Activated naive CD8-positive, alpha-beta T cell treated with anti-CD3 and anti-CD28 coated beads, Interleukin-2, amount 10 ng/mL, durations not matched to agents 7 days and 5 days (primary cell): ENCODE measurements at regions not wholly inside any gene's neighbourhood (a gene's known extent, or its start where the extent isn't known, plus 50 kb on each side); places are given as distances from the start of the nearest gene placed in this dataset.

Source experiments
- ATAC-seq: fragments of 150-1000 bp; cut with Tn5 transposase; one replicate; pipeline ENCODE4 v1.10.0; 2021; ENCODE audit warnings: low read depth, moderate library complexity
- POLR2A ChIA-PET: fragments of 350-600 bp; sonication (Branson Sonifier 250); formaldehyde crosslinking; loops from one replicate; lab custom pipeline; 2021; ENCODE audit warnings: antibody characterized with exemption; lab: Charles Lee
- DNase-seq: peaks from one replicate; pipeline ENCODE4 v3.0.0; 2021
- H3K27ac Mint-ChIP-seq: one replicate; pipeline ENCODE4 v1.8.0; 2022; ENCODE audit warnings: mild to moderate bottlenecking, mixed read lengths
- H3K27me3 Mint-ChIP-seq: one replicate; pipeline ENCODE4 v1.8.0; 2022; ENCODE audit warnings: mild to moderate bottlenecking, moderate library complexity, mixed read lengths
- H3K36me3 Mint-ChIP-seq: one replicate; pipeline ENCODE4 v1.8.0; 2021; ENCODE audit warnings: mild to moderate bottlenecking, mixed read lengths
- H3K4me1 Mint-ChIP-seq: one replicate; pipeline ENCODE4 v1.8.0; 2021; ENCODE audit warnings: mixed read lengths
- H3K4me3 Mint-ChIP-seq: one replicate; pipeline ENCODE4 v1.8.0; 2022; ENCODE audit warnings: mild to moderate bottlenecking, moderate library complexity, mixed read lengths
- H3K9me3 Mint-ChIP-seq: one replicate; pipeline ENCODE4 v1.8.0; 2021; ENCODE audit warnings: mixed read lengths

DNA sequence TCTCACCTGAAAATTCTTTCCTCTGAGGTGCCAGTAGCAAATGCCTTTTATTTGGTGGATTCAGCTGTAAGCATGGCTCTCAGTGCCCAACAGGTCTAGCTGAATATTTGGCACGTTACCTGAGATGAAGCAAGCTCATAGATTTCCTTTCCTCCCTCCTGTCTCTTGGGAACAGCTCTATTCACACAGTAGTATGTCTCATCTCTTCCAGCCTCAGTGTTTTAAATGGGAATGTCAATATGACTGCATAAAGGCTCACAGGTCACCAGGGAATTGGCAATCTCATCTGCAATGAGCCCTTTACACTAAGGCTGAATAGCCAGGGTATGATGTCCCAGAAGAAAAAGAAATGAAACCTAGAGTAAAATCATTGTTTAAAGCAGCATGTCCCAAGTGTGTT lies 733.5 kb downstream of the NTRK3 start:
- H3K27me3 Mint-ChIP-seq: peaks cover 2% of the 10 kb centered on the region
- no peak for ATAC-seq

DNA sequence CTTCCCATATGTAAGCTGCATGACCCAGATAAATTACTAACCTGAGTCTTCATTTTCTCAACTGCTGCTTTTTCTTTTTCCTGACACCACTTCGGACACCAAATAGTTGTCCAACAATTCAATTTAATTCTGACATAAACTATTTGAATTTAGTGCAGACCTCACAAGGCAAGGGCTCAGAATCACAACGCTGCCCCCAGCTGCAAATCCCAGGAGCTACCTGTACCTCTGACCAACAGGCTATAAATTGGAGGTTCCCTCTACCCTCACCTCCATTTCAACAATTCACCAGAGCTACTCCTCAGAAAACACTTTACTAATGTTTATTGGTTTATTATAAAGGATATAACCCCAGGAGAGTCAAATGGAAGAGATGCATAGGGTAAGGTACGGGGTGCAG lies 737.6 kb downstream of the NTRK3 start:
- Mint-ChIP-seq H3K27me3 (peaks cover 2% of the 10 kb centered on the region), H3K36me3 (no peaks in the 10 kb centered on the region), H3K4me3 (no peak overlapping the region), H3K9me3 (peaks cover 3% of the 10 kb centered on the region), H3K27ac (no peak overlapping the region), H3K4me1 (no peaks in the 10 kb centered on the region)
- POLR2A ChIA-PET: no interaction called here
- DNase-seq (no peak), ATAC-seq (no peak)

More for the DNA sequence above, 733.5 kb downstream of the NTRK3 start:
- no peaks in the 10 kb centered on the region for H3K36me3 Mint-ChIP-seq
- POLR2A ChIA-PET: no interaction called here
- peaks cover 8% of the 10 kb centered on the region for H3K9me3 Mint-ChIP-seq
- H3K4me3 Mint-ChIP-seq: no peak overlapping the region
- DNase-seq: no peak
- no peaks in the 10 kb centered on the region for H3K4me1 Mint-ChIP-seq
- no peak overlapping the region for H3K27ac Mint-ChIP-seq

GRCh38 chr15:87508086-87508485 lies 748.5 kb downstream of the NTRK3 start:
- H3K9me3 Mint-ChIP-seq: peaks cover 6% of the 10 kb centered on the region
- H3K27me3 Mint-ChIP-seq: no peaks in the 10 kb centered on the region
- H3K4me1 Mint-ChIP-seq: no peaks in the 10 kb centered on the region
- no peak overlapping the region for H3K4me3 Mint-ChIP-seq
- DNase-seq (no peak), ATAC-seq (no peak)
- POLR2A ChIA-PET: no interaction called here
- H3K36me3 Mint-ChIP-seq: no peaks in the 10 kb centered on the region
- H3K27ac Mint-ChIP-seq: no peak overlapping the region

- Mint-ChIP-seq H3K9me3 (no peaks in the 10 kb centered on the region), H3K27ac (no peak overlapping the region)
- POLR2A ChIA-PET: no interaction called here
Measured at GRCh38 chr15:87502173-87502572, 754.4 kb downstream of the NTRK3 start.

DNA sequence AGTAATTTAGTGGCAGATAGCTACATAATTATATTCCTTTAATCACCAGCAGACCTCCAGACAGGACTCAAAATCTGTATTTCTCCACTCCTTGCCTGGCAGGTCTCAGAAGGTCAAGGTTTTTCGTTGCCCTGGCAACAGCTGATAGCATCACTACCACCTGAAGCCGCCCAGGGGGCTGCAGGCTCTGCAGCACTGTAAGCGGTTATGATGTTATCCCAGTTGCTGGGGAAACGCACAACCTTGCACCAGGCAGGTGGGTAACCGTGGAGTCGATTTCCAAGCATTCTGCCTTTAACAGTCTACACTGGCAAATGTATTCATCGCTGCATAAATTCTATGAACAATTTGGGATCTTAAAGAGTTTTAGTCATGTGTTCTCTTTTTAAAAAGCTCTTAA lies 756.3 kb downstream of the NTRK3 start:
- H3K27ac Mint-ChIP-seq: no peak overlapping the region
- DNase-seq (no peak), ATAC-seq (no peak)
- no peaks in the 10 kb centered on the region for H3K4me1 Mint-ChIP-seq
- POLR2A ChIA-PET: no interaction called here
- no peaks in the 10 kb centered on the region for H3K9me3 Mint-ChIP-seq
- H3K36me3 Mint-ChIP-seq: no peaks in the 10 kb centered on the region
- H3K27me3 Mint-ChIP-seq: no peaks in the 10 kb centered on the region
- no peak overlapping the region for H3K4me3 Mint-ChIP-seq

More at GRCh38 chr15:87502173-87502572, 754.4 kb downstream of the NTRK3 start:
- Mint-ChIP-seq H3K4me1 (no peaks in the 10 kb centered on the region), H3K36me3 (no peaks in the 10 kb centered on the region), H3K4me3 (no peak overlapping the region), H3K27me3 (no peaks in the 10 kb centered on the region)
- ATAC-seq: no peak
- DNase-seq: no peak

- POLR2A ChIA-PET: no interaction called here
- no peaks in the 10 kb centered on the region for H3K36me3 Mint-ChIP-seq
- H3K4me3 Mint-ChIP-seq: no peak overlapping the region
- no peak for ATAC-seq
- H3K4me1 Mint-ChIP-seq: no peaks in the 10 kb centered on the region
- H3K27ac Mint-ChIP-seq: no peak overlapping the region
- no peaks in the 10 kb centered on the region for H3K9me3 Mint-ChIP-seq
- H3K27me3 Mint-ChIP-seq: no peaks in the 10 kb centered on the region
- no peak for DNase-seq
Measured at GRCh38 chr15:87498560-87498959, 758.0 kb downstream of the NTRK3 start.

- Mint-ChIP-seq H3K4me1 (no peaks in the 10 kb centered on the region), H3K36me3 (no peaks in the 10 kb centered on the region), H3K27ac (no peak overlapping the region), H3K9me3 (no peaks in the 10 kb centered on the region), H3K4me3 (no peak overlapping the region), H3K27me3 (no peaks in the 10 kb centered on the region)
- POLR2A ChIA-PET: no interaction called here
- DNase-seq (no peak), ATAC-seq (no peak)
Measured at GRCh38 chr15:87496795-87497194, 759.7 kb downstream of the NTRK3 start.

DNA sequence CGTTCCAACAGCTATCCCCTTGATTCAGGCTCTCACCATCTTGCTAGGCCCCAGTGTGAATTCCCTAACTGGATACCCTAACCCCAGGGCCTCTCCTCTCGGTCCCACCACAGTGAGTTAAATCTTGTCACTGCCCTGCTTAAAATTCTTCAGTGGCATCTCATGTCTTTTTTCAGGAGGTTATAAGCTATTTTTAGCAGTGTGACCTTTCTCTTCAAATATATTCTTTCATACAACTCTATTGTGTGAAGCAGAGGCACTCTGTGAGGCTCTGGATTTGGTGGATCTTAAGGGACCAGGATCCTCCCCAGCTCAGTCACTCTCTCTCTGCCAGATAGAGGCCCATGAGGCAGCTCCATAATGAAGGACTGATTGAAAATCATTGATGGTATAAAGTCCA lies 760.4 kb downstream of the NTRK3 start:
- H3K4me3 Mint-ChIP-seq: no peak overlapping the region
- DNase-seq: no peak
- no peak for ATAC-seq
- POLR2A ChIA-PET: no interaction called here
- H3K27me3 Mint-ChIP-seq: no peaks in the 10 kb centered on the region
- H3K36me3 Mint-ChIP-seq: no peaks in the 10 kb centered on the region
- H3K4me1 Mint-ChIP-seq: no peaks in the 10 kb centered on the region
- H3K9me3 Mint-ChIP-seq: no peaks in the 10 kb centered on the region
- H3K27ac Mint-ChIP-seq: no peak overlapping the region

- H3K4me1 Mint-ChIP-seq: no peaks in the 10 kb centered on the region
- no peaks in the 10 kb centered on the region for H3K27me3 Mint-ChIP-seq
- H3K9me3 Mint-ChIP-seq: no peaks in the 10 kb centered on the region
- POLR2A ChIA-PET: no interaction called here
- no peaks in the 10 kb centered on the region for H3K36me3 Mint-ChIP-seq
- H3K27ac Mint-ChIP-seq: no peak overlapping the region
- DNase-seq: no peak
- ATAC-seq: no peak
- H3K4me3 Mint-ChIP-seq: no peak overlapping the region
Measured at GRCh38 chr15:87493803-87494202, 762.7 kb downstream of the NTRK3 start.

GRCh38 chr15:87492321-87492720 lies 764.2 kb downstream of the NTRK3 start:
- DNase-seq (no peak), ATAC-seq (no peak)
- H3K4me1 Mint-ChIP-seq: no peaks in the 10 kb centered on the region
- H3K36me3 Mint-ChIP-seq: no peaks in the 10 kb centered on the region
- POLR2A ChIA-PET: no interaction called here
- no peaks in the 10 kb centered on the region for H3K27me3 Mint-ChIP-seq
- no peaks in the 10 kb centered on the region for H3K9me3 Mint-ChIP-seq
- no peak overlapping the region for H3K4me3 Mint-ChIP-seq
- no peak overlapping the region for H3K27ac Mint-ChIP-seq

GRCh38 chr15:87490666-87491065 lies 765.9 kb downstream of the NTRK3 start:
- H3K36me3 Mint-ChIP-seq: no peaks in the 10 kb centered on the region
- no peaks in the 10 kb centered on the region for H3K27me3 Mint-ChIP-seq
- POLR2A ChIA-PET: no interaction called here
- ATAC-seq (no peak), DNase-seq (no peak)
- no peaks in the 10 kb centered on the region for H3K9me3 Mint-ChIP-seq
- no peak overlapping the region for H3K27ac Mint-ChIP-seq
- no peaks in the 10 kb centered on the region for H3K4me1 Mint-ChIP-seq
- H3K4me3 Mint-ChIP-seq: no peak overlapping the region

GRCh38 chr15:87489902-87490665 lies 766.5 kb downstream of the NTRK3 start:
- Mint-ChIP-seq H3K4me1 (no peaks in the 10 kb centered on the region), H3K4me3 (no peak overlapping the region), H3K9me3 (no peaks in the 10 kb centered on the region), H3K36me3 (no peaks in the 10 kb centered on the region), H3K27me3 (no peaks in the 10 kb centered on the region), H3K27ac (no peak overlapping the region)
- DNase-seq: no peak
- POLR2A ChIA-PET: no interaction called here
- no peak for ATAC-seq

DNA sequence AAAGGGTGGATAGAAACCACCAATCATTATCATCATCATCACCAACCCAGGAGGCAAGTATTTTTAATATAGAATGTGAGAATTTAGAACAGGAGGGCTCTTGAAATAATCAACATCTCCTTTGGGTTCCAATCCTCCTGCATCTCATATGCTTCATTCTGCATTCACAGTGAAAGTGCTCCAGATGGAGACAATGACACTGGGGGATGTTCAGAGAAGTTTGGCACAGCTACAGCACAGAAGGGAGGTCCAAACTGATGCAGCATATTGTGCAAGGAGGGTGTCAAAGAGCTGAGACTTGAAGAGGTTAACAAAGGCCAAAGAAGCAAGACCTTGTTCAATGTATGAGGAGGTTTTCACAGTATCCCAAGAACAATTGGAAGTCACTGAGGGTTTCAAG lies 767.1 kb downstream of the NTRK3 start:
- H3K36me3 Mint-ChIP-seq: no peaks in the 10 kb centered on the region
- no peak for DNase-seq
- H3K9me3 Mint-ChIP-seq: no peaks in the 10 kb centered on the region
- H3K4me1 Mint-ChIP-seq: no peaks in the 10 kb centered on the region
- ATAC-seq: no peak
- POLR2A ChIA-PET: no interaction called here
- H3K27me3 Mint-ChIP-seq: no peaks in the 10 kb centered on the region
- H3K27ac Mint-ChIP-seq: no peak overlapping the region
- no peak overlapping the region for H3K4me3 Mint-ChIP-seq

DNA sequence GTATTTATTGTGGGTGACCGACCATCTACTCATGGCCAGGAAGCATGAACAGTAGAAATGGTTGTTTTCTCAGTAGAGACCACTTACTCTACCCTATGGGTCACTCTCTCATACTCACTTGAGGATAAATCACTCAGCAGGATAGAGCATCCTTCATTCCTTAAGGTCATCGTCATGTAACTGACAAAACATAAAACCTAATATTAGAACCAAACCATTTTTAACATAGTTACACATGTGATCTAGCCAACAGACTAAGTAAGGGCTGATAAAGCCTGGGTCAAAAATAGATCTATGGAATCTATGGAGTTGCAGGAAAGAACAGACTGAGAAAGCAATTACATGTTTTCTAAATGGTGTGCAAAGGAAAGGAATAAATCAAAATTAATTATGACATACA lies 769.1 kb downstream of the NTRK3 start:
- DNase-seq (no peak), ATAC-seq (no peak)
- Mint-ChIP-seq H3K27ac (no peak overlapping the region), H3K9me3 (peaks cover 1% of the 10 kb centered on the region), H3K4me1 (no peaks in the 10 kb centered on the region), H3K4me3 (no peak overlapping the region), H3K27me3 (no peaks in the 10 kb centered on the region), H3K36me3 (no peaks in the 10 kb centered on the region)
- POLR2A ChIA-PET: no interaction called here
